ENCODE measurements at regions not wholly inside any gene's neighbourhood (a gene's known extent, or its start where the extent isn't known, plus 50 kb on each side); places are given as distances from the start of the nearest gene placed in this dataset.

GRCh38 chr12:112606611-112607365 is 184.8 kb upstream of the RPH3A start:
- TF ChIP-seq, protein P1, sequence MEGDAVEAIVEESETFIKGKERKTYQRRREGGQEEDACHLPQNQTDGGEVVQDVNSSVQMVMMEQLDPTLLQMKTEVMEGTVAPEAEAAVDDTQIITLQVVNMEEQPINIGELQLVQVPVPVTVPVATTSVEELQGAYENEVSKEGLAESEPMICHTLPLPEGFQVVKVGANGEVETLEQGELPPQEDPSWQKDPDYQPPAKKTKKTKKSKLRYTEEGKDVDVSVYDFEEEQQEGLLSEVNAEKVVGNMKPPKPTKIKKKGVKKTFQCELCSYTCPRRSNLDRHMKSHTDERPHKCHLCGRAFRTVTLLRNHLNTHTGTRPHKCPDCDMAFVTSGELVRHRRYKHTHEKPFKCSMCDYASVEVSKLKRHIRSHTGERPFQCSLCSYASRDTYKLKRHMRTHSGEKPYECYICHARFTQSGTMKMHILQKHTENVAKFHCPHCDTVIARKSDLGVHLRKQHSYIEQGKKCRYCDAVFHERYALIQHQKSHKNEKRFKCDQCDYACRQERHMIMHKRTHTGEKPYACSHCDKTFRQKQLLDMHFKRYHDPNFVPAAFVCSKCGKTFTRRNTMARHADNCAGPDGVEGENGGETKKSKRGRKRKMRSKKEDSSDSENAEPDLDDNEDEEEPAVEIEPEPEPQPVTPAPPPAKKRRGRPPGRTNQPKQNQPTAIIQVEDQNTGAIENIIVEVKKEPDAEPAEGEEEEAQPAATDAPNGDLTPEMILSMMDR (conservative IDR thresholded peaks at IDR 0.05; ENCODE audit: low read length) = no peak
- no peak for TF ChIP-seq EZH2phosphoT487 (IDR thresholded peaks at IDR 0.05; ENCODE audit: borderline replicate concordance, low read depth, low read length)
